H1 (cell line): ENCODE measurements at regions not wholly inside any gene's neighbourhood (a gene's known extent, or its start where the extent isn't known, plus 50 kb on each side); places are given as distances from the start of the nearest gene placed in this dataset.

Experiments used
- BRCA1 ChIP-seq: IDR thresholded peaks from 2 replicates; pipeline ENCODE4 v1.6.1; 2012; ENCODE audit warnings: low read depth, low read length, improper control_type of control experiment
- CEBPB ChIP-seq: IDR thresholded peaks from 2 replicates; pipeline ENCODE4 v1.6.1; 2012; ENCODE audit warnings: low read depth, low read length
- CHD2 ChIP-seq: IDR thresholded peaks from 2 replicates; pipeline ENCODE4 v1.6.1; 2012; ENCODE audit warnings: low read length, improper control_type of control experiment
- EZH2 ChIP-seq: fragments of 200-600 bp; sonication (generic); IDR thresholded peaks from 2 replicates; pipeline ENCODE4 v1.7.1; 2012; ENCODE audit warnings: low read depth, mild to moderate bottlenecking, moderate library complexity, low read length, inconsistent platforms; ENCODE audit not compliant: severe bottlenecking
- HDAC6 ChIP-seq: IDR thresholded peaks from one replicate; pipeline ENCODE4 v1.7.1; 2012; ENCODE audit warnings: low read depth, mild to moderate bottlenecking, inconsistent platforms, low read length, moderate library complexity
- JUN ChIP-seq: IDR thresholded peaks from 2 replicates; pipeline ENCODE4 v1.6.1; 2011; ENCODE audit warnings: low read depth, mild to moderate bottlenecking, improper control_type of control experiment, low read length
- POLR2A ChIP-seq, 2 experiments: IDR thresholded peaks; 1 replicate in 1 of 2; 2 replicates in 1 of 2; pipeline ENCODE4 v1.6.1; 2011; ENCODE audit warnings: low read depth in 2 of 2, low read length in 2 of 2, mild to moderate bottlenecking in 2 of 2; ENCODE audit errors: control extremely low read depth in 1 of 2
- RAD21 ChIP-seq, 2 experiments: IDR thresholded peaks in 1 of 2; conservative IDR thresholded peaks in 1 of 2; 2 replicates each; pipeline ENCODE4 v1.6.1; 2011; ENCODE audit warnings: low read depth in 2 of 2, low read length in 2 of 2, improper control_type of control experiment in 1 of 2, inconsistent platforms in 1 of 2, mild to moderate bottlenecking in 1 of 2, moderate library complexity in 1 of 2
- SP1 ChIP-seq: IDR thresholded peaks from 2 replicates; pipeline ENCODE4 v1.6.1; 2011; ENCODE audit warnings: low read depth, low read length
- SRF ChIP-seq: IDR thresholded peaks from 2 replicates; pipeline ENCODE4 v1.6.1; 2011; ENCODE audit warnings: mild to moderate bottlenecking, low read depth, low read length, moderate library complexity
- TCF12 ChIP-seq: IDR thresholded peaks from 2 replicates; pipeline ENCODE4 v1.6.1; 2011; ENCODE audit warnings: low read depth, mild to moderate bottlenecking, low read length
- YY1 ChIP-seq: IDR thresholded peaks from 2 replicates; pipeline ENCODE4 v1.6.1; 2011; ENCODE audit warnings: low read depth, mild to moderate bottlenecking, low read length
- TF ChIP-seq, protein P1 (sequence below), 3 experiments: IDR thresholded peaks; 1 replicate in 2 of 3; 2 replicates in 1 of 3; pipeline versions ENCODE4 v1.5.1 to v1.6.1; 2011; ENCODE audit warnings: low read length in 3 of 3, mild to moderate bottlenecking in 3 of 3, inconsistent platforms in 2 of 3, low read depth in 1 of 3, moderate library complexity in 1 of 3; ENCODE audit not compliant: insufficient read depth in 1 of 3; ENCODE audit errors: control extremely low read depth in 1 of 3
- TF ChIP-seq, protein P2 (sequence below): IDR thresholded peaks from 2 replicates; pipeline ENCODE4 v1.6.1; 2012; ENCODE audit warnings: inconsistent platforms

DNA sequence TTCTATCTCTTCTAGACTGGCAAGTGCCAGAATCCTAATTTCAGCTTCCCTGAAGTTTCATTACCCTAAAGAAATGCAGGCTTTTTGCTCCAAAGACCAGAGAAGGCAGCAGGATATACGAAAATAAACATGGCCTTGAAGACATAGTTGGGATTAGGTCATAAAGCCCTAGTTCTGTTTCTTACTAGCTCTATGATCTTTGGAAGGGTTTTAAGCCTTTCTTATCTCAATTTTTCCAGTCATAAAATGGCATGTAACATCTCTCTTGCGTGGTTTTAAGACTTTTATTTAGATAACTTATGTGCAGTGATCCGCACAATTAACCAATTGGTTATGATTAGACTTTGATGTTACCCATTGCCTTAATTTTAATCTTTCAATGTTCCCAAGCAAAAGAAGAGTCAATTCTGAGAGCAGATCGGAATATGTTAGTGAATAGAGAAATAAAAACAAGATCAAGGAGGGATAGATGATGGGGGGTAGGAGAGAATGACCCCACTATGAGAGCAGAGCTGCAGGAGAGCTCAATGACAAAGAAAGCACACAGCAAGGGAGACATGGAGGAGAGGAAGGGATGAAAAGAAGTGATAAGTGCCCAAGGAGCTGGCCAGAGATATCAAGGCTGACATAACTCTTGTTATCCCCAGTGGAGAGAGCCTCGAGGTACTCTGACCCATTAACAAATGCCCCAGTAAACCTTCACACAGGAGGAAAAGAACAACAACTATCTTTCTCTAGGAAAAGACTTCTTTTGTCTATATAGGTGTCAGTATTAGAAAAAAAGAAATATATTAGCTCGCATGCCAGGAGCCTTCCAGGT, 53.0 kb upstream of the ANP32D start:
- TF ChIP-seq YY1 (no peak), EZH2 (no peak), SRF (no peak), JUN (no peak), POLR2A (IDR thresholded peaks at IDR 0.05; ENCODE audit: control extremely low read depth in 1 of 2, low read depth in 2 of 2, low read length in 2 of 2) (no peak), RAD21 (IDR thresholded peaks at IDR 0.05 in 1 of 2, conservative IDR thresholded peaks at IDR 0.05 in 1 of 2; ENCODE audit: low read depth in 2 of 2, low read length in 2 of 2) (no peak), TCF12 (no peak), SP1 (no peak), CEBPB (no peak), CHD2 (no peak), HDAC6 (no peak), BRCA1 (no peak)
- TF ChIP-seq, protein P1, sequence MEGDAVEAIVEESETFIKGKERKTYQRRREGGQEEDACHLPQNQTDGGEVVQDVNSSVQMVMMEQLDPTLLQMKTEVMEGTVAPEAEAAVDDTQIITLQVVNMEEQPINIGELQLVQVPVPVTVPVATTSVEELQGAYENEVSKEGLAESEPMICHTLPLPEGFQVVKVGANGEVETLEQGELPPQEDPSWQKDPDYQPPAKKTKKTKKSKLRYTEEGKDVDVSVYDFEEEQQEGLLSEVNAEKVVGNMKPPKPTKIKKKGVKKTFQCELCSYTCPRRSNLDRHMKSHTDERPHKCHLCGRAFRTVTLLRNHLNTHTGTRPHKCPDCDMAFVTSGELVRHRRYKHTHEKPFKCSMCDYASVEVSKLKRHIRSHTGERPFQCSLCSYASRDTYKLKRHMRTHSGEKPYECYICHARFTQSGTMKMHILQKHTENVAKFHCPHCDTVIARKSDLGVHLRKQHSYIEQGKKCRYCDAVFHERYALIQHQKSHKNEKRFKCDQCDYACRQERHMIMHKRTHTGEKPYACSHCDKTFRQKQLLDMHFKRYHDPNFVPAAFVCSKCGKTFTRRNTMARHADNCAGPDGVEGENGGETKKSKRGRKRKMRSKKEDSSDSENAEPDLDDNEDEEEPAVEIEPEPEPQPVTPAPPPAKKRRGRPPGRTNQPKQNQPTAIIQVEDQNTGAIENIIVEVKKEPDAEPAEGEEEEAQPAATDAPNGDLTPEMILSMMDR (IDR thresholded peaks at IDR 0.05; ENCODE audit: control extremely low read depth in 1 of 3, insufficient read depth in 1 of 3, low read depth in 1 of 3, low read length in 3 of 3), result no peak
- TF ChIP-seq, protein P2, sequence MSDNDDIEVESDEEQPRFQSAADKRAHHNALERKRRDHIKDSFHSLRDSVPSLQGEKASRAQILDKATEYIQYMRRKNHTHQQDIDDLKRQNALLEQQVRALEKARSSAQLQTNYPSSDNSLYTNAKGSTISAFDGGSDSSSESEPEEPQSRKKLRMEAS, result no peak
